Fibroblast of lung (primary cell): ENCODE measurements at regions not wholly inside any gene's neighbourhood (a gene's known extent, or its start where the extent isn't known, plus 50 kb on each side); places are given as distances from the start of the nearest gene placed in this dataset.

ENCODE experiments used
- DNase-seq, 2 donors: peaks; one replicate each; pipeline versions ENCODE4 v3.0.0 to v3.0.0-alpha.2; 2010; ENCODE audit warnings: low read depth in 2 of 2
- H2AFZ ChIP-seq: 2 replicates; pipeline ENCODE4 v1.5.1; 2012; ENCODE audit warnings: low read length, control low read depth, inconsistent platforms
- H3K27ac ChIP-seq: 2 replicates; pipeline ENCODE4 v1.5.1; 2011; ENCODE audit warnings: low read length, control low read depth; ENCODE audit not compliant: insufficient read depth
- H3K27me3 ChIP-seq: 2 replicates; pipeline ENCODE4 v1.5.1; 2011; ENCODE audit warnings: mild to moderate bottlenecking, low read length; ENCODE audit not compliant: control insufficient read depth, insufficient read depth
- H3K36me3 ChIP-seq: 2 replicates; pipeline ENCODE4 v1.5.1; 2011; ENCODE audit warnings: low read length; ENCODE audit not compliant: control insufficient read depth, insufficient read depth
- H3K4me1 ChIP-seq: 2 replicates; pipeline ENCODE4 v1.5.1; 2011; ENCODE audit warnings: low read length; ENCODE audit not compliant: control insufficient read depth, insufficient read depth; ENCODE audit errors: extremely low read depth
- H3K4me2 ChIP-seq: 2 replicates; pipeline ENCODE4 v1.5.1; 2011; ENCODE audit warnings: low read length, control low read depth; ENCODE audit not compliant: insufficient read depth; ENCODE audit errors: extremely low read depth
- H3K4me3 ChIP-seq, 4 experiments: fragments of 200-600 bp in 1 of 4; sonication (generic) in 1 of 4; replicated peaks in 1 of 4; 2 replicates each; pipeline ENCODE4 v1.5.1; 2011 to 2016; ENCODE audit warnings: low read length in 4 of 4, low read depth in 3 of 4, mild to moderate bottlenecking in 3 of 4, control low read depth in 2 of 4, inconsistent platforms in 1 of 4, mixed read lengths in 1 of 4; ENCODE audit not compliant: insufficient read depth in 1 of 4; ENCODE audit errors: control extremely low read depth in 1 of 4
- H3K79me2 ChIP-seq: 2 replicates; pipeline ENCODE4 v1.5.1; 2012; ENCODE audit warnings: mild to moderate bottlenecking, low read length, inconsistent platforms; ENCODE audit not compliant: control insufficient read depth, insufficient read depth
- H3K9ac ChIP-seq: 2 replicates; pipeline ENCODE4 v1.5.1; 2011; ENCODE audit warnings: mild to moderate bottlenecking, low read length, control low read depth; ENCODE audit not compliant: insufficient read depth
- H3K9me3 ChIP-seq: 2 replicates; pipeline ENCODE4 v1.5.1; 2012; ENCODE audit warnings: low read depth, low read length; ENCODE audit not compliant: control insufficient read depth, insufficient read depth
- H4K20me1 ChIP-seq: 2 replicates; pipeline ENCODE4 v1.5.1; 2011; ENCODE audit warnings: low read length; ENCODE audit not compliant: control insufficient read depth, insufficient read depth; ENCODE audit errors: extremely low read depth
- CTCF ChIP-seq, 2 donors: IDR thresholded peaks in 1 of 2; conservative IDR thresholded peaks in 1 of 2; 1 replicate in 1 of 2; 2 replicates in 1 of 2; pipeline ENCODE4 v1.5.1; 2011 to 2012; ENCODE audit warnings: low read length in 2 of 2, control low read depth in 1 of 2, inconsistent platforms in 1 of 2, low read depth in 1 of 2, mild to moderate bottlenecking in 1 of 2
- EZH2 ChIP-seq: IDR thresholded peaks from 2 replicates; pipeline ENCODE4 v1.5.1; 2012; ENCODE audit warnings: low read length, control low read depth, mild to moderate bottlenecking; ENCODE audit errors: missing control alignments

GRCh38 chr7:33729726-33730125 lies 175.6 kb upstream of the BMPER start:
- TF ChIP-seq CTCF (conservative IDR thresholded peaks at IDR 0.05 in 1 of 2, IDR thresholded peaks at IDR 0.05 in 1 of 2; ENCODE audit: low read depth in 1 of 2, low read length in 2 of 2), result no peak
- no peak for TF ChIP-seq EZH2
- no peak for DNase-seq
- H3K4me1 ChIP-seq, result no peaks in the 10 kb centered on the region
- H3K27me3 ChIP-seq, result no peaks in the 10 kb centered on the region
- no peak overlapping the region for H2AFZ ChIP-seq
- no peaks in the 10 kb centered on the region for H3K79me2 ChIP-seq
- no peaks in the 10 kb centered on the region for H4K20me1 ChIP-seq
- no peak overlapping the region for H3K4me2 ChIP-seq
- no peak overlapping the region for H3K9ac ChIP-seq
- no peaks in the 10 kb centered on the region for H3K9me3 ChIP-seq
- no peak overlapping the region for H3K4me3 ChIP-seq
- no peak overlapping the region for H3K27ac ChIP-seq
- no peaks in the 10 kb centered on the region for H3K36me3 ChIP-seq

GRCh38 chr7:33730958-33731357 lies 174.4 kb upstream of the BMPER start:
- Histone ChIP-seq H3K27me3 (no peaks in the 10 kb centered on the region), H4K20me1 (no peaks in the 10 kb centered on the region), H3K36me3 (no peaks in the 10 kb centered on the region), H3K79me2 (no peaks in the 10 kb centered on the region), H3K27ac (no peak overlapping the region), H3K4me3 (no peak overlapping the region), H3K4me2 (no peak overlapping the region), H3K9ac (no peak overlapping the region), H3K4me1 (no peaks in the 10 kb centered on the region), H3K9me3 (no peaks in the 10 kb centered on the region), H2AFZ (no peak overlapping the region)
- DNase-seq, result no peak
- no peak for TF ChIP-seq EZH2
- TF ChIP-seq CTCF (conservative IDR thresholded peaks at IDR 0.05 in 1 of 2, IDR thresholded peaks at IDR 0.05 in 1 of 2; ENCODE audit: low read depth in 1 of 2, low read length in 2 of 2), result no peak

- no peaks in the 10 kb centered on the region for H3K36me3 ChIP-seq
- H3K79me2 ChIP-seq, result no peaks in the 10 kb centered on the region
- DNase-seq, result no peak
- H3K4me1 ChIP-seq, result no peaks in the 10 kb centered on the region
- H3K9me3 ChIP-seq, result no peaks in the 10 kb centered on the region
- no peaks in the 10 kb centered on the region for H3K27me3 ChIP-seq
- TF ChIP-seq EZH2 (no peak), CTCF (conservative IDR thresholded peaks at IDR 0.05 in 1 of 2, IDR thresholded peaks at IDR 0.05 in 1 of 2; ENCODE audit: low read depth in 1 of 2, low read length in 2 of 2) (no peak)
- H3K27ac ChIP-seq, result no peak overlapping the region
- H4K20me1 ChIP-seq, result no peaks in the 10 kb centered on the region
- no peak overlapping the region for H3K4me3 ChIP-seq
- H2AFZ ChIP-seq, result no peak overlapping the region
- no peak overlapping the region for H3K9ac ChIP-seq
- H3K4me2 ChIP-seq, result no peak overlapping the region
Observed at GRCh38 chr7:33731912-33732311, 173.4 kb upstream of the BMPER start.
